ENCODE measurements at regions not wholly inside any gene's neighbourhood (a gene's known extent, or its start where the extent isn't known, plus 50 kb on each side); places are given as distances from the start of the nearest gene placed in this dataset.

DNA sequence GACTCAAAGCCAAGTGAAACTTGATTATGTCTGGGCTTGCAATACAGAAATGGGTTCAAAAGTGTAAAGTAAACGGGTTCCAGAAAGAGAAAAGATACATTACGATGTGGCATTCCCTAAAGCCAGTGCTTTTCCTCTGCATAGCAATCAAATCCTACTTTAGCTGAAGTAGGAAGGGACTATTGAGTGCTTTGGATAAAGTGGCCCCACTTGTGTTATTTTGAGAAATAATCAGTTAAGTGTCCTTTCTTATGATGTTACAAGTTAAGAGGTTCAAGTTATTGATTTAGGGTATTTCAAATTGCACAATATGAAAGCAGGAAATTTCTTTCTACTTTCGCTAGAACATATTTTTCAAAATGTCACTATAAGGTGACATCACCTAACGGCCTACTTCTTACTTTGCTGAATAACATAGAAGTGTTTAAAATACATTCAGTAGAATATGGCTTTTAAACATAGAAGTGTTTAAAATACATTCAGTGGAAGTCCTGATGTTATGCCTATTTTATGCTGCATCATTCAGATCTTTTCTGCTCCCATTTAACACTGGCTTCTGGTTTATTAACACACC, 235.2 kb downstream of the DTHD1 start:
- FAIRE-seq = no peak
- no peak overlapping the region for H3K27ac ChIP-seq
- POLR2A ChIA-PET = no interaction called here

DNA sequence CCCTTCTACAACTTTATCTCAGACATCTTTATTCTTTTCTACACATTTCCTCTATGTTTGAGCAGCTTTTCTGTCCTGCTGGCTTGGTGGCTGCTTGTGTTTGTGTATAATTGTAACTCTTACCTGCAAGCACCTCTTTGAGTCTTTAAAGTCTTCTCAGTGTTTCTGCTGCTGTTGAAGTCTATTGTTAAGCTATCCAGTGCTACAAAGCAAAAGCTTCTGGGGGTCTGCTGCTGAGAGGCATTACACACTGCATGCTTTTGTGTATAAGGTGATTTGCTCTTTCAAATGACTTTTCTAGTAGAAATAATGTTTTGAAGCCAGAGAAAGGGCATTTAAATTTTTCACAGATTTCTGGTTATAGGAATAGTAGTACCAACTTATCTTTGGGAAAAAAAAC, 241.8 kb downstream of the DTHD1 start:
- POLR2A ChIA-PET = no interaction called here
- Histone ChIP-seq H3K4me1 (no peaks in the 10 kb centered on the region), H3K27ac (no peak overlapping the region), H3K4me2 (no peak overlapping the region), H3K9me3 (no peaks in the 10 kb centered on the region), H3K4me3 (no peak overlapping the region)
- CTCF ChIA-PET = no interaction called here
- FAIRE-seq = no peak
- ATAC-seq = no peak
- TF ChIP-seq FOSB (CRISPR knock-in tag; IDR thresholded peaks at IDR 0.05) = no peak
- DNase-seq (ENCODE audit: low read depth in 1 of 2, low spot score in 1 of 2) = no peak

More for the DNA sequence above, 235.2 kb downstream of the DTHD1 start:
- DNase-seq (ENCODE audit: low read depth in 1 of 2, low spot score in 1 of 2) (no peak), ATAC-seq (no peak)
- CTCF ChIA-PET = no interaction called here
- 1% methylated on average over 4 of the region's 4 CpGs for WGBS (ENCODE audit: missing lambda C conversion rate)
- no peak overlapping the region for H3K4me3 ChIP-seq
- TF ChIP-seq ZSCAN20 (CRISPR knock-in tag; IDR thresholded peaks at IDR 0.05) = no peak
- TF ChIP-seq KDM1A (IDR thresholded peaks at IDR 0.05; ENCODE audit: low read depth) = no peak
- no peak for TF ChIP-seq RNF2 (IDR thresholded peaks at IDR 0.05; ENCODE audit: borderline replicate concordance, low read depth)
- TF ChIP-seq HOXA7 (CRISPR knock-in tag; IDR thresholded peaks at IDR 0.05) = no peak
- TF ChIP-seq EHMT2 (IDR thresholded peaks at IDR 0.05; ENCODE audit: low read depth) = no peak
- TF ChIP-seq, protein P1, sequence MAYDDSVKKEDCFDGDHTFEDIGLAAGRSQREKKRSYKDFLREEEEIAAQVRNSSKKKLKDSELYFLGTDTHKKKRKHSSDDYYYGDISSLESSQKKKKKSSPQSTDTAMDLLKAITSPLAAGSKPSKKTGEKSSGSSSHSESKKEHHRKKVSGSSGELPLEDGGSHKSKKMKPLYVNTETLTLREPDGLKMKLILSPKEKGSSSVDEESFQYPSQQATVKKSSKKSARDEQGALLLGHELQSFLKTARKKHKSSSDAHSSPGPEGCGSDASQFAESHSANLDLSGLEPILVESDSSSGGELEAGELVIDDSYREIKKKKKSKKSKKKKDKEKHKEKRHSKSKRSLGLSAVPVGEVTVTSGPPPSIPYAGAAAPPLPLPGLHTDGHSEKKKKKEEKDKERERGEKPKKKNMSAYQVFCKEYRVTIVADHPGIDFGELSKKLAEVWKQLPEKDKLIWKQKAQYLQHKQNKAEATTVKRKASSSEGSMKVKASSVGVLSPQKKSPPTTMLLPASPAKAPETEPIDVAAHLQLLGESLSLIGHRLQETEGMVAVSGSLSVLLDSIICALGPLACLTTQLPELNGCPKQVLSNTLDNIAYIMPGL (CRISPR knock-in tag; IDR thresholded peaks at IDR 0.05; ENCODE audit: borderline replicate concordance) = no peak
- TF ChIP-seq MYC (IDR thresholded peaks at IDR 0.05; ENCODE audit: borderline replicate concordance, low read length) = no peak
- no peak for TF ChIP-seq FOXS1 (CRISPR knock-in tag; IDR thresholded peaks at IDR 0.05)
- no peak for TF ChIP-seq SMC3 (IDR thresholded peaks at IDR 0.05)
- no peak for TF ChIP-seq ZFP36 (IDR thresholded peaks at IDR 0.05; ENCODE audit: borderline replicate concordance, partially characterized antibody)
- TF ChIP-seq, protein P2, sequence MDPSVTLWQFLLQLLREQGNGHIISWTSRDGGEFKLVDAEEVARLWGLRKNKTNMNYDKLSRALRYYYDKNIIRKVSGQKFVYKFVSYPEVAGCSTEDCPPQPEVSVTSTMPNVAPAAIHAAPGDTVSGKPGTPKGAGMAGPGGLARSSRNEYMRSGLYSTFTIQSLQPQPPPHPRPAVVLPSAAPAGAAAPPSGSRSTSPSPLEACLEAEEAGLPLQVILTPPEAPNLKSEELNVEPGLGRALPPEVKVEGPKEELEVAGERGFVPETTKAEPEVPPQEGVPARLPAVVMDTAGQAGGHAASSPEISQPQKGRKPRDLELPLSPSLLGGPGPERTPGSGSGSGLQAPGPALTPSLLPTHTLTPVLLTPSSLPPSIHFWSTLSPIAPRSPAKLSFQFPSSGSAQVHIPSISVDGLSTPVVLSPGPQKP (IDR thresholded peaks at IDR 0.05; ENCODE audit: low read depth, low read length) = no peak
- TF ChIP-seq HOXB5 (CRISPR knock-in tag; IDR thresholded peaks at IDR 0.05) = no peak
- TF ChIP-seq SREBF2 (IDR thresholded peaks at IDR 0.05) = no peak
- no peak for TF ChIP-seq NR3C1 (IDR thresholded peaks at IDR 0.05)
- no peak for TF ChIP-seq CHD4 (IDR thresholded peaks at IDR 0.05; ENCODE audit: borderline replicate concordance)
- TF ChIP-seq TFCP2L1 (CRISPR knock-in tag; IDR thresholded peaks at IDR 0.05) = no peak
- TF ChIP-seq, protein P3, sequence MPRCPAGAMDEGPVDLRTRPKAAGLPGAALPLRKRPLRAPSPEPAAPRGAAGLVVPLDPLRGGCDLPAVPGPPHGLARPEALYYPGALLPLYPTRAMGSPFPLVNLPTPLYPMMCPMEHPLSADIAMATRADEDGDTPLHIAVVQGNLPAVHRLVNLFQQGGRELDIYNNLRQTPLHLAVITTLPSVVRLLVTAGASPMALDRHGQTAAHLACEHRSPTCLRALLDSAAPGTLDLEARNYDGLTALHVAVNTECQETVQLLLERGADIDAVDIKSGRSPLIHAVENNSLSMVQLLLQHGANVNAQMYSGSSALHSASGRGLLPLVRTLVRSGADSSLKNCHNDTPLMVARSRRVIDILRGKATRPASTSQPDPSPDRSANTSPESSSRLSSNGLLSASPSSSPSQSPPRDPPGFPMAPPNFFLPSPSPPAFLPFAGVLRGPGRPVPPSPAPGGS (IDR thresholded peaks at IDR 0.05) = no peak
- TF ChIP-seq NPAS2 (CRISPR knock-in tag; IDR thresholded peaks at IDR 0.05; ENCODE audit: borderline replicate concordance) = no peak
- no peak for TF ChIP-seq CBX8 (IDR thresholded peaks at IDR 0.05)
- H3K9me3 ChIP-seq = no peaks in the 10 kb centered on the region
- H3K4me2 ChIP-seq = no peak overlapping the region
- no peaks in the 10 kb centered on the region for H3K4me1 ChIP-seq

DNA sequence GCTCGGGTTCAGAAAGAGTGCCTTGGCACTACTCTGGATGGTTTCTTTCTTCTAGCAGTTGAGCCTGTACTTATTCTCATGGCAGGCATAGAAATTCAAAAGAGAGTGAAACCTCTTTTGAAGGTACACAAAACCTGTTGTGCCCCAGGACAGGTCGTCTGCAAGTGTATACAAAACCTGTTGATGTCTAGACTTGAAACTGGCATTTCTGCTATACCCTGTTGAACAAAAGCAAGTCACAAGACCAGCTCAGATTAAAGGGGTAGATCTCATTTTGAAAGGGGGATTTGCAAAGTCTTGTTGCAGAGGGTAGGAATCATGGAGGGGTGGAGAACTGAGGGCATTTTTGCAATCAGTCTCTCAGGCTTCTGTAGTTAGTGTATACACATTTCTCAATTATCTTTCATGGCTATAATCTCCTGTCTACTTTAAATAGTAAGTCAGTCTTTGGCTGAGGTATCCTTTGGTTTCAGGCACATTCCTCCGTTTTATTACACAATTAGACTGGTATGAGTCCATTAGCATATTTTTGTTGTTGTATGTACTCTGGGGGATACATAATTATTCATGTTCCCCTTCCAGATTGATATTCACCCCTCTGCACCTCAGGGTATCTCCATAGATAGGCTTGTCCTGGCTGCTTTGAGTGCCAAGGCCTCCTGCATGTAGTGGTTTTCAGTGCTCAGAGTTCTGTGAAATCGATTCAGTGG, 251.4 kb downstream of the DTHD1 start:
- Histone ChIP-seq H3K4me3 (no peak overlapping the region), H3K4me2 (no peak overlapping the region), H3K27ac (no peak overlapping the region), H3K4me1 (no peaks in the 10 kb centered on the region), H3K9me3 (no peaks in the 10 kb centered on the region)
- 0% methylated on average over 4 of the region's 4 CpGs for WGBS (ENCODE audit: missing lambda C conversion rate)
- POLR2A ChIA-PET = no interaction called here
- ATAC-seq (no peak), FAIRE-seq (no peak), DNase-seq (ENCODE audit: low read depth in 1 of 2, low spot score in 1 of 2) (no peak)
- CTCF ChIA-PET = no interaction called here
- TF ChIP-seq, protein P4, sequence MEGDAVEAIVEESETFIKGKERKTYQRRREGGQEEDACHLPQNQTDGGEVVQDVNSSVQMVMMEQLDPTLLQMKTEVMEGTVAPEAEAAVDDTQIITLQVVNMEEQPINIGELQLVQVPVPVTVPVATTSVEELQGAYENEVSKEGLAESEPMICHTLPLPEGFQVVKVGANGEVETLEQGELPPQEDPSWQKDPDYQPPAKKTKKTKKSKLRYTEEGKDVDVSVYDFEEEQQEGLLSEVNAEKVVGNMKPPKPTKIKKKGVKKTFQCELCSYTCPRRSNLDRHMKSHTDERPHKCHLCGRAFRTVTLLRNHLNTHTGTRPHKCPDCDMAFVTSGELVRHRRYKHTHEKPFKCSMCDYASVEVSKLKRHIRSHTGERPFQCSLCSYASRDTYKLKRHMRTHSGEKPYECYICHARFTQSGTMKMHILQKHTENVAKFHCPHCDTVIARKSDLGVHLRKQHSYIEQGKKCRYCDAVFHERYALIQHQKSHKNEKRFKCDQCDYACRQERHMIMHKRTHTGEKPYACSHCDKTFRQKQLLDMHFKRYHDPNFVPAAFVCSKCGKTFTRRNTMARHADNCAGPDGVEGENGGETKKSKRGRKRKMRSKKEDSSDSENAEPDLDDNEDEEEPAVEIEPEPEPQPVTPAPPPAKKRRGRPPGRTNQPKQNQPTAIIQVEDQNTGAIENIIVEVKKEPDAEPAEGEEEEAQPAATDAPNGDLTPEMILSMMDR (IDR thresholded peaks at IDR 0.05) = no peak
- TF ChIP-seq, protein P3 (IDR thresholded peaks at IDR 0.05) = no peak
- TF ChIP-seq FOSB (CRISPR knock-in tag; IDR thresholded peaks at IDR 0.05) = no peak
- no peak for TF ChIP-seq CHD4 (IDR thresholded peaks at IDR 0.05; ENCODE audit: borderline replicate concordance)
- TF ChIP-seq GATA3 (IDR thresholded peaks at IDR 0.05; ENCODE audit: borderline replicate concordance) = no peak
- no peak for TF ChIP-seq POLR2AphosphoS2 (conservative IDR thresholded peaks at IDR 0.05; ENCODE audit: low read length)
- no peak for TF ChIP-seq FOSL2 (IDR thresholded peaks at IDR 0.05)
- no peak for TF ChIP-seq FOSL2 (CRISPR knock-in tag; IDR thresholded peaks at IDR 0.05)
- no peak for TF ChIP-seq EP300 (IDR thresholded peaks at IDR 0.05)
- TF ChIP-seq, protein P2 (IDR thresholded peaks at IDR 0.05; ENCODE audit: low read depth, low read length) = no peak
